HUES6 (cell line): ENCODE measurements at regions not wholly inside any gene's neighbourhood (a gene's known extent, or its start where the extent isn't known, plus 50 kb on each side); places are given as distances from the start of the nearest gene placed in this dataset.
"Not testable (repeated sequence)": the region's sequence is repeated elsewhere in the genome, so short reads cannot be mapped to it uniquely, and the experiment has no call there.

Experiments
- H3K27ac ChIP-seq: 2 replicates; pipeline ENCODE4 v1.7.0; 2013; ENCODE audit warnings: low read depth, mild to moderate bottlenecking, low read length, inconsistent platforms
- H3K27me3 ChIP-seq: 2 replicates; pipeline ENCODE4 v1.6.1; 2013; ENCODE audit warnings: low read length; ENCODE audit not compliant: control insufficient read depth, insufficient read depth
- H3K36me3 ChIP-seq: 2 replicates; pipeline ENCODE4 v1.6.1; 2013; ENCODE audit warnings: low read length; ENCODE audit not compliant: control insufficient read depth, insufficient read depth
- H3K4me1 ChIP-seq: 2 replicates; pipeline ENCODE4 v1.6.1; 2013; ENCODE audit warnings: low read length; ENCODE audit not compliant: control insufficient read depth, insufficient read depth
- H3K4me3 ChIP-seq: 2 replicates; pipeline ENCODE4 v1.5.1; 2013; ENCODE audit warnings: low read depth, low read length
- H3K9ac ChIP-seq: one replicate; pipeline ENCODE4 v1.6.1; 2013; ENCODE audit warnings: mild to moderate bottlenecking, low read length
- H3K9me3 ChIP-seq: 2 replicates; pipeline ENCODE4 v1.6.1; 2013; ENCODE audit warnings: low read depth, low read length; ENCODE audit not compliant: control insufficient read depth, insufficient read depth

- Histone ChIP-seq H3K9me3 (no peaks in the 10 kb centered on the region; the same call in 1 of the 2 replicates), H3K4me3 (no peak overlapping the region), H3K4me1 (no peaks in the 10 kb centered on the region), H3K9ac (no peak overlapping the region), H3K27ac (no peak overlapping the region), H3K36me3 (no peaks in the 10 kb centered on the region), H3K27me3 (no peaks in the 10 kb centered on the region)
Measured at GRCh38 chr2:18284331-18284730, 276.1 kb downstream of the RDH14 start.

- Histone ChIP-seq H3K4me3 (no peak overlapping the region), H3K9ac (no peak overlapping the region), H3K27ac (no peak overlapping the region), H3K9me3 (no peaks in the 10 kb centered on the region; the same call in 1 of the 2 replicates), H3K4me1 (no peaks in the 10 kb centered on the region), H3K36me3 (no peaks in the 10 kb centered on the region), H3K27me3 (no peaks in the 10 kb centered on the region)
Measured at GRCh38 chr2:18282026-18282425, 278.4 kb downstream of the RDH14 start.

- H3K4me1 ChIP-seq, result no peaks in the 10 kb centered on the region
- H3K27me3 ChIP-seq, result no peaks in the 10 kb centered on the region
- H3K9ac ChIP-seq, result no peak overlapping the region
- no peaks in the 10 kb centered on the region; the same call in 1 of the 2 replicates for H3K9me3 ChIP-seq
- no peak overlapping the region for H3K4me3 ChIP-seq
- no peaks in the 10 kb centered on the region for H3K36me3 ChIP-seq
- no peak overlapping the region for H3K27ac ChIP-seq
Measured at GRCh38 chr2:18276583-18277075, 283.8 kb downstream of the RDH14 start.

GRCh38 chr2:18273205-18273604 is 287.2 kb downstream of the RDH14 start:
- Histone ChIP-seq H3K4me1 (no peaks in the 10 kb centered on the region), H3K9ac (no peak overlapping the region)

GRCh38 chr2:18272148-18272494 is 288.3 kb downstream of the RDH14 start:
- H3K27ac ChIP-seq, result no peak overlapping the region
- H3K36me3 ChIP-seq, result no peaks in the 10 kb centered on the region
- H3K9me3 ChIP-seq, result no peaks in the 10 kb centered on the region; the same call in 1 of the 2 replicates
- H3K27me3 ChIP-seq, result no peaks in the 10 kb centered on the region
- no peaks in the 10 kb centered on the region for H3K4me1 ChIP-seq
- no peak overlapping the region for H3K9ac ChIP-seq
- H3K4me3 ChIP-seq, result no peak overlapping the region

More at GRCh38 chr2:18273205-18273604, 287.2 kb downstream of the RDH14 start:
- H3K4me3 ChIP-seq, result no peak overlapping the region
- no peak overlapping the region for H3K27ac ChIP-seq
- no peaks in the 10 kb centered on the region; the same call in 1 of the 2 replicates for H3K9me3 ChIP-seq
- no peaks in the 10 kb centered on the region for H3K27me3 ChIP-seq
- H3K36me3 ChIP-seq, result no peaks in the 10 kb centered on the region

GRCh38 chr2:18271370-18272147 is 288.9 kb downstream of the RDH14 start:
- no peaks in the 10 kb centered on the region for H3K36me3 ChIP-seq
- H3K4me1 ChIP-seq, result no peaks in the 10 kb centered on the region
- no peaks in the 10 kb centered on the region; the same call in 1 of the 2 replicates for H3K9me3 ChIP-seq
- H3K4me3 ChIP-seq, result no peak overlapping the region
- no peak overlapping the region for H3K27ac ChIP-seq
- H3K27me3 ChIP-seq, result no peaks in the 10 kb centered on the region
- no peak overlapping the region for H3K9ac ChIP-seq

- Histone ChIP-seq H3K9me3 (no peaks in the 10 kb centered on the region), H3K27me3 (no peaks in the 10 kb centered on the region), H3K4me3 (no peak overlapping the region), H3K27ac (no peak overlapping the region), H3K4me1 (no peaks in the 10 kb centered on the region), H3K36me3 (no peaks in the 10 kb centered on the region), H3K9ac (no peak overlapping the region)
Measured at GRCh38 chr2:18268400-18268799, 292.1 kb downstream of the RDH14 start.

- no peaks in the 10 kb centered on the region for H3K9me3 ChIP-seq
- no peak overlapping the region for H3K9ac ChIP-seq
- H3K36me3 ChIP-seq, result no peaks in the 10 kb centered on the region
- H3K4me3 ChIP-seq, result no peak overlapping the region
- H3K4me1 ChIP-seq, result no peaks in the 10 kb centered on the region
- no peaks in the 10 kb centered on the region for H3K27me3 ChIP-seq
- no peak overlapping the region for H3K27ac ChIP-seq
Measured at GRCh38 chr2:18267501-18267900, 293.0 kb downstream of the RDH14 start.

GRCh38 chr2:18266699-18267098 is 293.8 kb downstream of the RDH14 start:
- H3K4me1 ChIP-seq, H3K9ac ChIP-seq: not testable (repeated sequence)

GRCh38 chr2:18265614-18266586 is 294.6 kb downstream of the RDH14 start:
- H3K27me3 ChIP-seq, result no peaks in the 10 kb centered on the region
- H3K27ac ChIP-seq, result no peak overlapping the region
- no peaks in the 10 kb centered on the region for H3K36me3 ChIP-seq
- no peaks in the 10 kb centered on the region for H3K4me1 ChIP-seq
- H3K9ac ChIP-seq, result no peak overlapping the region
- H3K9me3 ChIP-seq, result no peaks in the 10 kb centered on the region
- no peak overlapping the region for H3K4me3 ChIP-seq

More at GRCh38 chr2:18266699-18267098, 293.8 kb downstream of the RDH14 start:
- H3K27ac ChIP-seq, H3K36me3 ChIP-seq, H3K27me3 ChIP-seq, H3K9me3 ChIP-seq, H3K4me3 ChIP-seq: not testable (repeated sequence)

GRCh38 chr2:18262601-18263000 is 297.9 kb downstream of the RDH14 start:
- Histone ChIP-seq H3K9ac (no peak overlapping the region), H3K27ac (no peak overlapping the region), H3K4me1 (no peaks in the 10 kb centered on the region), H3K36me3 (no peaks in the 10 kb centered on the region), H3K9me3 (no peaks in the 10 kb centered on the region), H3K27me3 (no peaks in the 10 kb centered on the region), H3K4me3 (no peak overlapping the region)
